Stimulated activated effector memory CD8-positive, alpha-beta T cell treated with anti-CD3 and anti-CD28 coated beads, Interleukin-12 subunit alpha, Interleukin-12 subunit beta, amount 100 ng/mL, for 72 hours (primary cell): ENCODE measurements at regions not wholly inside any gene's neighbourhood (a gene's known extent, or its start where the extent isn't known, plus 50 kb on each side); places are given as distances from the start of the nearest gene placed in this dataset.

Experiments used
- ATAC-seq: fragments of 150-1000 bp; cut with Tn5 transposase; 2 replicates; pipeline ENCODE4 v1.10.0; 2021
- DNase-seq, 2 donors: peaks; one replicate each; pipeline ENCODE4 v3.0.0; 2021 to 2022; ENCODE audit warnings: low spot score in 2 of 2
- H3K27ac Mint-ChIP-seq: one replicate; pipeline ENCODE4 v1.8.0; 2022; ENCODE audit warnings: mild to moderate bottlenecking, mixed read lengths
- H3K36me3 Mint-ChIP-seq: one replicate; pipeline ENCODE4 v1.8.0; 2022; ENCODE audit warnings: mild to moderate bottlenecking, mixed read lengths
- H3K4me1 Mint-ChIP-seq: one replicate; pipeline ENCODE4 v1.8.0; 2022; ENCODE audit warnings: mixed read lengths
- H3K4me3 Mint-ChIP-seq: one replicate; pipeline ENCODE4 v1.8.0; 2022; ENCODE audit warnings: mild to moderate bottlenecking, mixed read lengths
- H3K9me3 Mint-ChIP-seq: one replicate; pipeline ENCODE4 v1.8.0; 2022; ENCODE audit warnings: mixed read lengths

GRCh38 chr4:180189666-180190065, 2053.5 kb upstream of the TENM3 start:
- DNase-seq, result no peak
- Mint-ChIP-seq H3K9me3 (peaks cover 19% of the 10 kb centered on the region), H3K4me3 (no peak overlapping the region), H3K4me1 (no peaks in the 10 kb centered on the region), H3K36me3 (no peaks in the 10 kb centered on the region), H3K27ac (no peak overlapping the region)
- no peak for ATAC-seq

GRCh38 chr4:180190382-180190781, 2052.8 kb upstream of the TENM3 start:
- Mint-ChIP-seq H3K4me1 (no peaks in the 10 kb centered on the region), H3K27ac (no peak overlapping the region), H3K4me3 (no peak overlapping the region)

DNA sequence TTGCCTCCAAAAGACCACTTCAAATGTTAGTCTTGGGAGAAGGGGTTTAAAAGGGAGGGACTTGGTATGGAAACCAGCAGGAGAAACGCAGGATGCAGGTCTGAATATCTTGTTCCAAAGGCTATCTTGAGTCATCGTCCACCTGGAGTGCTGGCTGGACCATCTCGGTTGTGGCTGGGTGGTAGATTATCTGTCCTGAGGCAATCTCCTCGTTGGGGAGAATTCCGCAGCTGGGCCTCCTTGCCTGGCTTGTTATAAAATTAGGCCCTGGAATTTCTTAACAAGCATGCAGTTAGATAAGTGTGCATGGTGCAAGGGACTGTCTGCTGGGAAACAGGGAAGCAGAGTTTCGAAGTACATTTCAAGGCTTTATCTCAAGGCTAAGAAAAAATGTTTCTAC, 2045.7 kb upstream of the TENM3 start:
- H3K4me1 Mint-ChIP-seq, result no peaks in the 10 kb centered on the region
- H3K27ac Mint-ChIP-seq, result no peak overlapping the region
- DNase-seq, result no peak
- peaks cover 3% of the 10 kb centered on the region for H3K9me3 Mint-ChIP-seq
- H3K36me3 Mint-ChIP-seq, result no peaks in the 10 kb centered on the region
- no peak overlapping the region for H3K4me3 Mint-ChIP-seq
- no peak for ATAC-seq

More at GRCh38 chr4:180190382-180190781, 2052.8 kb upstream of the TENM3 start:
- Mint-ChIP-seq H3K9me3 (peaks cover 19% of the 10 kb centered on the region), H3K36me3 (no peaks in the 10 kb centered on the region)
- no peak for DNase-seq
- ATAC-seq, result no peak

DNA sequence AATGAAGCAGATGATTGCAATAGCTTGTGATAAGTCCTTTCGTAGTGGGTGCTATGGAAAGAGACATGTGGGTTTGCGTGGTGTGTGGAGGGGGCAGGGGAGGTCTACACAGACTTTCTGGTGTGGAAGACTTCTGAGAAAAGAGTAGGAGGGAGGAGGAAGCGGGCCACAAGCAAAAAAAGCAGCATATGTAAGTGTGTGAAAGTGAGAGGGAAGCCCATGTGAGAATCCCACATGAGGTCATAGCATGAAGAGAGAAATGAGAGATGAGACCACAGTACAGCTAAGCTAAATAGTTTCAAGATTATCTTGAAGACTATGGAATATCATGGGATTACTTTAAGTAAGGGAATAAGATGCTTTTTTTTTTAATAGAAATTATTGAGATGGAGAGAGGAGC, 2039.9 kb upstream of the TENM3 start:
- no peaks in the 10 kb centered on the region for H3K4me1 Mint-ChIP-seq
- H3K9me3 Mint-ChIP-seq, result peaks cover 7% of the 10 kb centered on the region
- H3K27ac Mint-ChIP-seq, result no peak overlapping the region
- DNase-seq, result no peak
- no peak for ATAC-seq
- no peak overlapping the region for H3K4me3 Mint-ChIP-seq
- no peaks in the 10 kb centered on the region for H3K36me3 Mint-ChIP-seq

- no peak for ATAC-seq
These were observed 2037.9 kb upstream of the TENM3 start for GRCh38 chr4:180205276-180205675.

GRCh38 chr4:180207921-180208320, 2035.3 kb upstream of the TENM3 start:
- DNase-seq (no peak), ATAC-seq (no peak)
- no peak overlapping the region for H3K27ac Mint-ChIP-seq
- no peak overlapping the region for H3K4me3 Mint-ChIP-seq
- no peaks in the 10 kb centered on the region for H3K36me3 Mint-ChIP-seq
- H3K9me3 Mint-ChIP-seq, result peaks cover 9% of the 10 kb centered on the region
- H3K4me1 Mint-ChIP-seq, result no peaks in the 10 kb centered on the region

More at GRCh38 chr4:180205276-180205675, 2037.9 kb upstream of the TENM3 start:
- H3K4me3 Mint-ChIP-seq, result no peak overlapping the region
- no peaks in the 10 kb centered on the region for H3K4me1 Mint-ChIP-seq
- no peak overlapping the region for H3K27ac Mint-ChIP-seq
- no peak for DNase-seq
- H3K36me3 Mint-ChIP-seq, result no peaks in the 10 kb centered on the region
- H3K9me3 Mint-ChIP-seq, result peaks cover 7% of the 10 kb centered on the region

DNA sequence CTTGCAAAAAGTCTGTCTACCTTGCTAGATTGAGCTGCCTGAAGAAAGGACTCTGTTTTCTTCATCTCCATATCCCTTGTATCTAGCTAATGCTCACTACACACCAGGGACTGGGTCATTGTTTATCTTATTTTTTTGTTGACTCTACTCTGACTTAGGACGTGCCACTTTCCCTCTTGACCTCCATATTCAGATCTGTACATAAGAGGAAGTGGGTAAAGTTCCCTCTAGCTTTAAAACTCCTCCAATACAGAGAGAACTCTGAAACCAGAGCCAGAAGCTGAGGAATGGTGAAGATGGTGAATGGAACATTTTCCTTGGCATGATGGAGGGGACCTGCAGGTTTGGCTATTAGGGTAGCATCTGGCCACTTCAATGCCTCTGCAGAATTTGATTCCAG, 2026.1 kb upstream of the TENM3 start:
- peaks cover 15% of the 10 kb centered on the region for H3K9me3 Mint-ChIP-seq
- DNase-seq, result no peak
- no peak overlapping the region for H3K4me3 Mint-ChIP-seq
- H3K4me1 Mint-ChIP-seq, result no peaks in the 10 kb centered on the region
- no peak for ATAC-seq
- H3K27ac Mint-ChIP-seq, result no peak overlapping the region
- no peaks in the 10 kb centered on the region for H3K36me3 Mint-ChIP-seq

GRCh38 chr4:180219080-180219479, 2024.1 kb upstream of the TENM3 start:
- no peaks in the 10 kb centered on the region for H3K4me1 Mint-ChIP-seq
- no peak overlapping the region for H3K27ac Mint-ChIP-seq
- H3K9me3 Mint-ChIP-seq, result peaks cover 26% of the 10 kb centered on the region
- no peak for ATAC-seq
- H3K4me3 Mint-ChIP-seq, result no peak overlapping the region
- DNase-seq, result no peak
- no peaks in the 10 kb centered on the region for H3K36me3 Mint-ChIP-seq

DNA sequence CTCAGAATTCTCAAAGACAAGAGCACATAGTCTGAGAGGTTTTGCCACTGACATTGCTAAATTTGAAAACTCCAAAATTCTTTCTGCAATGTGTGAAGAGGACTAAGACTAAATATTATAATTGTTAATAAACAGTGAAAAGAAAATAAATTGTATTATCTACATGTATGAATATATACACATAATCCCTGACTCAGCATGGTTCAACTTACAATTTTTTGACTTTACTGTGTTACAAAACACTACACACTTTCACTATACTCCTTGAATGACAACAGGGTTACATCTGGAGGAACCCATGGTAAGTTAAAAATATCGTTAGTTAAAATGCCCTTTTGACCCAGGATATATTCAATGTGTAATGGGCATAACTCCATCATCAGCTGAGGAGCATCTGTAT, 2017.2 kb upstream of the TENM3 start:
- Mint-ChIP-seq H3K27ac (no peak overlapping the region), H3K4me1 (no peaks in the 10 kb centered on the region), H3K9me3 (peaks cover 32% of the 10 kb centered on the region), H3K36me3 (no peaks in the 10 kb centered on the region), H3K4me3 (no peak overlapping the region)
- ATAC-seq, result no peak
- no peak for DNase-seq

- Mint-ChIP-seq H3K4me1 (no peaks in the 10 kb centered on the region), H3K4me3 (no peak overlapping the region), H3K36me3 (no peaks in the 10 kb centered on the region), H3K27ac (no peak overlapping the region), H3K9me3 (peaks cover 9% of the 10 kb centered on the region)
- ATAC-seq (no peak), DNase-seq (no peak)
These were observed 2008.5 kb upstream of the TENM3 start for GRCh38 chr4:180234730-180235129.

GRCh38 chr4:180240670-180241069, 2002.5 kb upstream of the TENM3 start:
- DNase-seq, result no peak
- Mint-ChIP-seq H3K27ac (no peak overlapping the region), H3K36me3 (no peaks in the 10 kb centered on the region), H3K4me3 (no peak overlapping the region), H3K9me3 (peaks cover 17% of the 10 kb centered on the region), H3K4me1 (no peaks in the 10 kb centered on the region)
- no peak for ATAC-seq

GRCh38 chr4:180253419-180253818, 1989.8 kb upstream of the TENM3 start:
- H3K36me3 Mint-ChIP-seq, result no peaks in the 10 kb centered on the region
- no peak overlapping the region for H3K27ac Mint-ChIP-seq
- DNase-seq (no peak), ATAC-seq (no peak)
- H3K9me3 Mint-ChIP-seq, result no peaks in the 10 kb centered on the region
- H3K4me3 Mint-ChIP-seq, result no peak overlapping the region
- no peaks in the 10 kb centered on the region for H3K4me1 Mint-ChIP-seq

DNA sequence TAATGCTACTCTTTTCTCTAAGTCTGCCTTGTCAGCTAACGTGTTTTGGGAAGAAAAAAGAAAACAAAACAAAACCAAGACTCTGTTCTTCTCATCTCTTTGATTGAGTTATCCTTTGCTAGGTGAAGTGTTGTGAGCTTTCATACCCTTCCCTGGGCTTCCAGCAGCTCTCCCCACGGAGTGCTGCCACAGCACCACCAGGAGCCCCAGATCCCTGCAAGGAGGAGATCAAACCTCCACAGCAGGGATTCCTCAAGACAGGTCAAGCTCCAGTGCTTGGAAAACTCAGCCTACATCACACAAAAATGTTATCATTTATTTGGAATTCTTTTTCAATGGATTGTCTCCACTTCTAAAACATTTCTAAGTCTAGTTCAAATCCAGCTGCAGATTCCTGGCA, 1981.9 kb upstream of the TENM3 start:
- no peak for DNase-seq
- Mint-ChIP-seq H3K36me3 (no peaks in the 10 kb centered on the region), H3K4me3 (no peak overlapping the region)

GRCh38 chr4:180280076-180280475, 1963.1 kb upstream of the TENM3 start:
- Mint-ChIP-seq H3K9me3 (peaks cover 25% of the 10 kb centered on the region), H3K36me3 (no peaks in the 10 kb centered on the region), H3K4me3 (no peak overlapping the region), H3K27ac (no peak overlapping the region), H3K4me1 (no peaks in the 10 kb centered on the region)
- no peak for ATAC-seq
- no peak for DNase-seq

More for the DNA sequence above, 1981.9 kb upstream of the TENM3 start:
- Mint-ChIP-seq H3K4me1 (no peaks in the 10 kb centered on the region), H3K9me3 (peaks cover 16% of the 10 kb centered on the region), H3K27ac (no peak overlapping the region)
- no peak for ATAC-seq

DNA sequence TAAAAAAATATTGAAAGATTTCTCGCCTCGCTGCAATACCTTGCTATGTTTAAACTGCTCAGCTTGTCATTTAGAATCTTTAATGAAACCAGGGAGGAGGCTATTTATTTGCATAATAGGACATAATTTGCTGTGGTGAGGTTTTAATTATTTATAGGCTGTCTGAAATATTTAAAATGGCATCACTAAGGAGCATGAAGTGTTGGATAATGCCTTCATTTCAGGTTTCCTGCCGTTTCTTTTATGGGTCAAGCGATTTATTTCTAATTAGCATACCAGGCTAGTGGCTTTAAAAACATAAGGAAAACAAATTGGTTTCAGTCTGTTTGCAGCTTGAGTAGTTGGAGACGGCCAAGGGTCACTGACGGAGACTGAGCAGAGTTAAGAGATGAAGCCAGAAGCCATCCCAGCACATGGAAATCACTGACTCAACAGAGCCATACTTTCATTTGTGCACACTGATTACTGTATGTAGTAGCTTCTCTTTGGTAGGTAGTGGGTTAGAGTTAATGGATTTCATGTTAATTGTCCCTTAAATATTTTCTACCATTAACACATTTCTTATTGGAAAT, 1962.4 kb upstream of the TENM3 start:
- Mint-ChIP-seq H3K27ac (no peak overlapping the region), H3K36me3 (no peaks in the 10 kb centered on the region), H3K9me3 (peaks cover 20% of the 10 kb centered on the region), H3K4me3 (no peak overlapping the region), H3K4me1 (no peaks in the 10 kb centered on the region)
- ATAC-seq, result no peak
- no peak for DNase-seq

- Mint-ChIP-seq H3K4me1 (no peaks in the 10 kb centered on the region), H3K4me3 (no peak overlapping the region), H3K36me3 (no peaks in the 10 kb centered on the region), H3K9me3 (peaks cover 20% of the 10 kb centered on the region), H3K27ac (no peak overlapping the region)
- no peak for DNase-seq
- no peak for ATAC-seq
These were observed 1961.5 kb upstream of the TENM3 start for GRCh38 chr4:180281724-180282123.

DNA sequence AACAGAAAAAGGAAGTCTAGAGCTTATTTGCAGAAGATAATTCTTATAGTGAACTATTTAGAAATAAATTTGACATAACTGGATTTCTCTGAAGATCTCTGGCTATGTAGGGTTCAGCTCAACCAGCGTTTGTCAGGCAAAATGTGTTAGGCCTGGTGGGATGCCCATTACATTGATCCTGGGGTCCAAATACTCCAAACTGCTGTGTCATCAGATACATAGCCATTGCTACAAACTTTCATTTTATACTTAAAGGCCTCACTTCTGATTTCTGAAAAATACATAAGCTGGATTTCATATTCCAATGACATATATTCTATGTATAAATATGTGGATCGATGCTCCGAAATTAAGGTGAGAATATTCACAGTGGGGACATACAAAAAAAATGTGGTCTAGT, 1958.9 kb upstream of the TENM3 start:
- peaks cover 20% of the 10 kb centered on the region for H3K9me3 Mint-ChIP-seq
- no peak for ATAC-seq

More for the DNA sequence above, 1958.9 kb upstream of the TENM3 start:
- Mint-ChIP-seq H3K4me1 (no peaks in the 10 kb centered on the region), H3K4me3 (no peak overlapping the region), H3K27ac (no peak overlapping the region), H3K36me3 (no peaks in the 10 kb centered on the region)
- no peak for DNase-seq
